T-helper 2 cell treated with Interferon-gamma antibody and Interleukin-4, amounts not matched to agents 5 μg/mL and 100 μg/mL, for 36 hours (primary cell): ENCODE measurements at regions not wholly inside any gene's neighbourhood (a gene's known extent, or its start where the extent isn't known, plus 50 kb on each side); places are given as distances from the start of the nearest gene placed in this dataset.
A peak's percentile ranks its signal among the peaks of the same experiment; 100 is the strongest.

Experiments
- DNase-seq: peaks from one replicate; pipeline ENCODE4 v3.0.0; 2021; ENCODE audit warnings: low spot score
- H3K27ac Mint-ChIP-seq: one replicate; pipeline ENCODE4 v1.8.0; 2021; ENCODE audit warnings: mild to moderate bottlenecking, mixed read lengths
- H3K27me3 Mint-ChIP-seq: one replicate; pipeline ENCODE4 v1.8.0; 2021; ENCODE audit warnings: low read depth, mixed read lengths
- H3K36me3 Mint-ChIP-seq: one replicate; pipeline ENCODE4 v1.8.0; 2021; ENCODE audit warnings: low read depth, mixed read lengths
- H3K4me1 Mint-ChIP-seq: one replicate; pipeline ENCODE4 v1.8.0; 2021; ENCODE audit warnings: low read depth, mixed read lengths
- H3K4me3 Mint-ChIP-seq: one replicate; pipeline ENCODE4 v1.8.0; 2022; ENCODE audit warnings: mild to moderate bottlenecking, moderate library complexity, mixed read lengths
- H3K9me3 Mint-ChIP-seq: one replicate; pipeline ENCODE4 v1.8.0; 2021; ENCODE audit warnings: mixed read lengths

DNA sequence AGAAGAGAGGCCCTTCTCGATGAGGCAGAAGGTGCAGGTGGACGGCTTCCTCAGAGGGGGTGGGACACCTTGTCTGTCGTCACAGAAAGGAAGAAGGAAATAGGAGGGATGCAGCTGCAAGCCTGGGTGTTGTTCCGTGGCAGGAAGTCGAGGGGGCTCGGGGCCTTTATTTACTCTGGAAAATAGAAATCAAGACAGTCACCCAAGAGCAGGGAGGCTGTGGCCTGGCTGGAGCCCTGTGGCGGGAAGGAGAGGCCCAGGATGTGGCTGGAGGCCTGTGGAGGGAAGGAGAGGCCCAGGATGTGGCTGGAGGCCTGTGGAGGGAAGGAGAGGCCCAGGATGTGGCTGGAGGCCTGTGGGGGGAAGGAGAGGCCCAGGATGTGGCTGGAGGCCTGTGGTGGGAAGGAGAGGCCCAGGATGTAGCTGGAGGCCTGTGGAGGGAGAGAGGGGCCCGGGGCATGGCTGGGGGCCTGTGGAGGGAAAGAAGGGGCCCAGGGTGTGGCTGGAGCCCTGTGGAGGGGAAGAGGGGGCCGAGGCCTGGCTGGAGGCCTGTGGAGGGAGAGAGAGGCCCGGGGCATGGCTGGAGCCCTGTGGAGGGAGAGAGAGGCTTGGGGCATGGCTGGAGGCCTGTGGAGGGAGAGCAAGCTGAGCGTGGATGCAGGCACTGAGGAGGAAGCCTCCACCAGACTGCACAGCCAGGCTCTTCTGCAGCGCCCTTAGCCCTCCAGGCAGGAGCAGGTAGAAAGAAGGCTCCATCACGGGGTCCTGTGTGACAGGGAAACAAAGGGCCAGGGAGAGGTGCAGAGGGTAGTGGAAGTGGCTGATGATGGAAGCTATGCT, 97.3 kb upstream of the SFMBT2 start:
- H3K4me3 Mint-ChIP-seq: peak overlapping the region; percentile 62
- peaks cover 3% of the 10 kb centered on the region for H3K27me3 Mint-ChIP-seq
- H3K36me3 Mint-ChIP-seq: peaks cover 45% of the 10 kb centered on the region
- peaks cover 50% of the 10 kb centered on the region for H3K4me1 Mint-ChIP-seq
- H3K27ac Mint-ChIP-seq: peak overlapping the region; percentile 91
- peak; percentile 50 for DNase-seq
- peaks cover 44% of the 10 kb centered on the region for H3K9me3 Mint-ChIP-seq

DNA sequence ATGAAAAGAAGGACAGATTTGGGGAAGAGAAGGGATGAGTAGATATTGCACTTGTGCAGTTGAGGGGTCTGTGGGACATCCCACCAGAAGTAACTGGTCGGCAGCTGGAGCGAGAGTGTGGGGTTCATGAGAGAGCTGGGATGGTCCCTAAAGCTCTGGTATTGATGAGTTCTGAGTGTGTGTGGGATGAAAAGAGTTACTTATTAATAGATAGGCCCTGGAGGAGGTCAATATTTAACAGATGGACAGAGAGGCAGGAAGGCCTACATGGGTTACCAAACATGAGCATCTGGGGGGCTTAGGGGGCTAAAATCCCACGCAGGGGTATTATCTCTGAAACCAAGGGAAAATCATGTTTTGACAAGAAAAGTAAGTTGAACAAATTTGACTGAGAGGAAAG, 95.7 kb upstream of the SFMBT2 start:
- peaks cover 44% of the 10 kb centered on the region for H3K36me3 Mint-ChIP-seq
- peaks cover 3% of the 10 kb centered on the region for H3K27me3 Mint-ChIP-seq
- H3K4me3 Mint-ChIP-seq: peak overlapping the region; percentile 40
- H3K4me1 Mint-ChIP-seq: peaks cover 45% of the 10 kb centered on the region
- DNase-seq: no peak
- peaks cover 41% of the 10 kb centered on the region for H3K9me3 Mint-ChIP-seq
- peak overlapping the region; percentile 34 for H3K27ac Mint-ChIP-seq

DNA sequence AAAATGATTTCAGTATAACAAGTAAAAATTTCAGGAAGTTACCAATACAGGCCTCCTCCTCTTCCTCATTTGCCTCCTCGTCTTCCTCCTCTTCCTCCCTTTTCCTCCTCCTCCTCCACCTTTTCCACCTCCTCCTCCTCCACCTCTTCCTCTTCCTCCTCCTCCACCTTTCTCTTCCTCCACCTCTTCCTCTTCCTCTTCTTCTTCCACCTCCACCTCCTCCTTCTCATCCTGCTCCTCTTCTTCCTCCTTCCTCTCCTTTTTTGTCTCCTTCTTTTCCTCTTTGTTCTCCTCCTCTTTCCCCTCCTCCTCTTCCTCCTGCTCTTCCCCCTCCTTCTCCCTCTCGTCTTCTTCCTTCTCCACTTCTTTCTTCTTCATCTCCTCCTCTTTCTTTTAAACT, 94.4 kb upstream of the SFMBT2 start:
- Mint-ChIP-seq H3K36me3 (peaks cover 35% of the 10 kb centered on the region), H3K4me1 (peaks cover 44% of the 10 kb centered on the region), H3K27ac (no peak overlapping the region), H3K4me3 (no peak overlapping the region), H3K9me3 (peaks cover 31% of the 10 kb centered on the region), H3K27me3 (peaks cover 3% of the 10 kb centered on the region)
- no peak for DNase-seq

DNA sequence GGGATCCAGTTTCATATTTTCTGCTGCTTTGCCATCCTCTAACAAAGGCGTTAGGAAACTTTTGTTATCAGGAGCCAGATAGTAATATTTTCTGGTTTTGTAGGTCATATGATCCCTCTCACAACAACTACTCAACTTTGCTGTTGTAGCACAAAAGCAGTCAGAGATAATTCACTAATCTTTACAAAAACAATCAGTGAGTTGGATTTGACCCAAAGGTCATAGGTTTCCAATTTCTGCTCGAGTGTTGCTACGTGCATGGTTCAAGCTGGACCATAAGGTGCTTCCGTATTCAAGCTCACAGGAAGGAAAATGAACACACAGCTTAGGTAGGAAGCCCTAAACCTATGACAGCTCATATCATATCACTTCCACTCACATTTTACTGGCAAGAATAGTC, 92.4 kb upstream of the SFMBT2 start:
- peaks cover 3% of the 10 kb centered on the region for H3K27me3 Mint-ChIP-seq
- no peak overlapping the region for H3K4me3 Mint-ChIP-seq
- no peak for DNase-seq
- H3K27ac Mint-ChIP-seq: no peak overlapping the region
- peaks cover 36% of the 10 kb centered on the region for H3K4me1 Mint-ChIP-seq
- peaks cover 19% of the 10 kb centered on the region for H3K36me3 Mint-ChIP-seq
- H3K9me3 Mint-ChIP-seq: peaks cover 15% of the 10 kb centered on the region

DNA sequence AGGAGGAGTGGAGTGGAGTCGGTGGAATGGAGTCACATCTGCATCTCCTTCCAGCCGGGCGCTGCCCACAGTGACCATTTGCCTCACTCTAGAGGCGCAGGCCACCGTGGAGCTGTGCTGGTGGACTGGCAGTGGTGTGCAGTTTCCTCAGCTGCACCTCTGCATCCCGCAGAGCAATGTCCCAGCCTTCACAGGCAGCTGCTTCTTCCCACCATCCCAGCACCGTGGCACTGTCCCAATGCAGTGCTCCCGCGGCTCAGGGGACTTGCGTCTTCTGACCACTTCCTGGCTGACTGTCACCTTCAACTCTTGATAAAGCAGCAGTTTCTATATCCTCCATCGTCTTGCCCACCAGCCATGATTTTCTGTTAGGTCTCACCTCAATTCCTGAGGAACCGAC, 90.3 kb upstream of the SFMBT2 start:
- Mint-ChIP-seq H3K4me1 (peaks cover 25% of the 10 kb centered on the region), H3K27me3 (peaks cover 3% of the 10 kb centered on the region), H3K4me3 (peak overlapping the region; percentile 22), H3K27ac (no peak overlapping the region), H3K36me3 (peaks cover 5% of the 10 kb centered on the region), H3K9me3 (peaks cover under 1% of the 10 kb centered on the region)
- no peak for DNase-seq

DNA sequence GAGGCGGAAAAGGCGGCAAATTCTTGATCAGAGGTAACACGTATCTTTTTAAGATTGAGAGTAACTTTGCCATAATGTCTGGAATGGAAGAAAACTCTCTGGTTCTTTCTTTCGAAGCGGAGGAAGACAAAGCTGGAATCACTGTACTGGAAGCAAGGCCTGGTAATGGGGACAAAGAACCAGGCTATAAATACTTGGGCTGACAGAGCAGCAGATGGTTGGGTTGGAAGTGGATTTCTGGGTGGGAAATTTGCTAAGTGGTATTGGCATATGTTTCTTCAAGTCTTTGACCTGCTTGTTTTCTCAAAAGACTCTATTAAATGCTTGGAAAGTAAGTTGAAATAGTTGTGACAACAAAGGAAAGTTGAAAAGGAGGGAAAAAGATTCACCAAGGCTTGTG, 87.3 kb upstream of the SFMBT2 start:
- Mint-ChIP-seq H3K27me3 (peaks cover 2% of the 10 kb centered on the region), H3K27ac (no peak overlapping the region), H3K4me1 (peaks cover 35% of the 10 kb centered on the region), H3K4me3 (no peak overlapping the region), H3K36me3 (peaks cover 2% of the 10 kb centered on the region), H3K9me3 (no peaks in the 10 kb centered on the region)
- no peak for DNase-seq

DNA sequence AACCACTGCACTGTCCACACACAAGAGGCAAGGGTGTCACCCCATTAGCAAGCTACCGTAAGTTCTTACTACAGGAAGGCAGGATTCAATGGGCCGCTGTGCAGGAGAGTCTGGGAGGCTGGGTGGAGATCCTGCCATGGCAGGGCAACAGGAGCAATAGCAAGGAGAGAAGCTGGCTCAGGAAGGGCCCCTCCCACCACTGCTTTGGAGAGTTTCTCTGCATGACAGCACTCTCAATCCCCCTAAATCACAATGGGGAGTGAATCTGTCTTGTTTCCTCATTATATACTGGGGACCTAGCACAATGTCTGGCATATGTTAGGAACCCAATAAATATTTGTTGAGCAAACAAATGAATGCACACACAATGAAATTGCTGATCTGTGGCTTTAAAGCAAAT, 83.2 kb upstream of the SFMBT2 start:
- Mint-ChIP-seq H3K27ac (no peak overlapping the region), H3K4me3 (no peak overlapping the region)

DNA sequence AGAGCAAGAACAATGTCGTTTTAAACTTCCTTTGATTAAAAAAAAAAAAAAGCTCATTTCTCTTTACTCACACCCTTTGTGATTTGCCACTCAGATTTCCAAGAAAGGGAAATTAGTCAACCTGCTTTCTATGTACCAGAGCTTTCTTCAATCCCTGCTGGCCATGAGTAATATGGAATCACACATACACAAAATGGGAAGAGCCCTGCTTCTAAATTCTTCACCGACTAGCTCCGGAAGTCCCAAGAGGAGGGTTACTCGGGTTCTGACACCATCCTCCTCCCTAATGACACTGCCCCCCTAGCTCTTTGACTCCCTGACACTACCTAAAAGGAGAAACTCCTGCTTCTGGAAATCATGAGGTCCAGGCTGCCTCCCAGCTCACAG, 81.8 kb upstream of the SFMBT2 start:
- Mint-ChIP-seq H3K4me1 (peaks cover 55% of the 10 kb centered on the region), H3K27me3 (peaks cover 2% of the 10 kb centered on the region), H3K9me3 (peaks cover 7% of the 10 kb centered on the region), H3K36me3 (peaks cover 10% of the 10 kb centered on the region), H3K4me3 (peak overlapping the region; percentile 56), H3K27ac (peak overlapping the region; percentile 67)
- DNase-seq: no peak

More for the DNA sequence above, 83.2 kb upstream of the SFMBT2 start:
- no peak for DNase-seq
- Mint-ChIP-seq H3K4me1 (peaks cover 49% of the 10 kb centered on the region), H3K27me3 (peaks cover 2% of the 10 kb centered on the region), H3K36me3 (peaks cover 10% of the 10 kb centered on the region), H3K9me3 (peaks cover 7% of the 10 kb centered on the region)

DNA sequence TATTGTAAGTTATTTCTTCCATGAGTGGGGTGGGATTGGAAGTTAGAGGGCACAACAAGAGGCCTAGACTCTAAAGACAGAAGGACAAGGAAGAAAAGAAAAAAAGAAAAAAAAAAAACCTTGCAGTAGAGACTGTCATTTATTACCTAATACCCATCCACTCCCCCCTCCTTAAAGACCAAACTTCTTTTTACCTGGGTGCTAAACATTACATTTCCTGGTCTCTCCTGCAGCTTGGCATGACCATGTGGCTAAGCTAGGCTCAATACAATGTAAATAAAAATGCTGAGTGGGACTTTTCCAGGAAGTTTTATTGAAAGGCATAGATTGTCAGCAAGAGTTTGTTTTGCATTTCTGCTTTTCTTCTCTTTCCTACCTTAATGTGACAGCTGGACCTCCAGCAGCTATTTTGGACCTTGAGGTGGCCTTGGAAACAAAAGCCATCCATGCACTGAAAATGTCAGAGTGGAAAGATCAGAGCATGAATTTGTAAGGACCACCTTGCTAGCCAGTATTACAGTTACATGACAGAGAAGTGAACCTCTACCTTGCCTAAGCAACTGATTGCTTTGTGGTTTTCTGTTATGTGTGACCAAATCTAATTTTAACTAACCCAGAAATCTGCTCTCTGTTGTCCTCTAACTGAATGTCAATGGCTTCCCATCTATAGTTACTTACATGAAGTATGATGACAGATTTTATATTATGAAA, 81.3 kb upstream of the SFMBT2 start:
- Mint-ChIP-seq H3K4me1 (peaks cover 57% of the 10 kb centered on the region), H3K27ac (peak overlapping the region; percentile 67), H3K4me3 (peak overlapping the region; percentile 56), H3K27me3 (peaks cover 4% of the 10 kb centered on the region), H3K9me3 (peaks cover 13% of the 10 kb centered on the region), H3K36me3 (peaks cover 15% of the 10 kb centered on the region)
- no peak for DNase-seq

DNA sequence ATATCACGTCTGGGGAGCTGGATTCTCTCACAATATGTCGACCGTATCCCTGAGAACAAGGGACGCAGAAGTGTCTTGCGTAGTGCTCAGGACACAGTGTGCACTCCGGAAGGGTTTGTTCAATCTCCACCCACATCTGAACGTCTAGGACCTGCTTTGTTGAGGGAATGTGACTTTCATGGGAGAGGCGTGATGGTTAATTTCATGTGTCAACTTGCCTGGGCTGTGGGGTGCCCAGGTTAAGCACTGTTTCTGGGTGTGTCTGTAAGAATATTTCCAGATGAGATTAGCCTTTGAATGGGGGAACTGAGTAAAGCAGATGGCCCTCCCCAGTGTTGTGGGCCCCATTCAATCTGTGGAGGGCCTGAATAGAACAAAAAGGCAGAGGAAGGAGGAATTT, 80.4 kb upstream of the SFMBT2 start:
- peak overlapping the region; percentile 46 for H3K27ac Mint-ChIP-seq
- H3K4me3 Mint-ChIP-seq: peak overlapping the region; percentile 25
- peaks cover 4% of the 10 kb centered on the region for H3K27me3 Mint-ChIP-seq
- H3K4me1 Mint-ChIP-seq: peaks cover 60% of the 10 kb centered on the region
- peaks cover 16% of the 10 kb centered on the region for H3K36me3 Mint-ChIP-seq
- no peak for DNase-seq
- peaks cover 16% of the 10 kb centered on the region for H3K9me3 Mint-ChIP-seq

DNA sequence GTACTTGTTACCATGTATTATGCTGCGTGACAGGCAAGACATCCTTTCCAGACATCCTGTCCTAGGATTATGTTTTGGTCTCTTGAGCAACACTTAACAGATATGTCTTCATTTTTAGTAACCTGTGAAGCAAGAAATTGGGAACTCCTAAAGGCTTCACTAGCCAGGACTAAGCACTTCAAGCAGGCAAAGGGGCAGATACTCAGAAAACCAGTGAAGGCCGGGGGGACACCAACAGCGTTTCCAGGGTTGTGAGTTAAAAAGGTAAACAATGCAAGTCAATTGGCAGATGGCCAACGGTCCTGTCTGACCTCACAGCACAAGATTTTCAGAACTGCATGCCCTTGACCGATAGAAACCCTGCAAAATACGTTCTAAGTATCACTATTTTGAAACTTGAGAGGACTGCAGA, 77.6 kb upstream of the SFMBT2 start:
- H3K27ac Mint-ChIP-seq: no peak overlapping the region
- peaks cover 21% of the 10 kb centered on the region for H3K36me3 Mint-ChIP-seq
- no peak overlapping the region for H3K4me3 Mint-ChIP-seq
- H3K4me1 Mint-ChIP-seq: peaks cover 64% of the 10 kb centered on the region
- H3K9me3 Mint-ChIP-seq: peaks cover 16% of the 10 kb centered on the region
- DNase-seq: no peak
- peaks cover 3% of the 10 kb centered on the region for H3K27me3 Mint-ChIP-seq

DNA sequence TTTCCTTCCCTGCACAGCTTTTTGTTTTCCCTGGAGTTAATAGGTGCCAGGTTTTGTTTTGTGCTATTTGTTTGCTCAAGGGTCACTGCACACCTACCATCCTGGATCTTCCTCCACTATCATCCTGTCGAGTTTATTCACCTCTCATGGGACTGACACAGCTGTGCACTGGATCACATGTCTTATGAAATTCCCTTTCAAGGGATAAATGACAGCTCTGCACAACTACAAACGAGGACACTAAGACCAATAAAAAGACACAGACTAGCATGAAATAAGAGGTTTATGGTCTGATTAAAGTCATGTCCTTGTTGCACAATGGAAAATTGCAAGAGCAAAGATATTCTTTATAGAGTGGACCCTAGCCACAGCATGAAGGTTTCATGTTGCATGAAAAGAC, 76.7 kb upstream of the SFMBT2 start:
- no peak for DNase-seq
- peaks cover 63% of the 10 kb centered on the region for H3K4me1 Mint-ChIP-seq
- H3K4me3 Mint-ChIP-seq: no peak overlapping the region
- no peak overlapping the region for H3K27ac Mint-ChIP-seq
- H3K9me3 Mint-ChIP-seq: peaks cover 16% of the 10 kb centered on the region
- peaks cover 3% of the 10 kb centered on the region for H3K27me3 Mint-ChIP-seq
- H3K36me3 Mint-ChIP-seq: peaks cover 24% of the 10 kb centered on the region

DNA sequence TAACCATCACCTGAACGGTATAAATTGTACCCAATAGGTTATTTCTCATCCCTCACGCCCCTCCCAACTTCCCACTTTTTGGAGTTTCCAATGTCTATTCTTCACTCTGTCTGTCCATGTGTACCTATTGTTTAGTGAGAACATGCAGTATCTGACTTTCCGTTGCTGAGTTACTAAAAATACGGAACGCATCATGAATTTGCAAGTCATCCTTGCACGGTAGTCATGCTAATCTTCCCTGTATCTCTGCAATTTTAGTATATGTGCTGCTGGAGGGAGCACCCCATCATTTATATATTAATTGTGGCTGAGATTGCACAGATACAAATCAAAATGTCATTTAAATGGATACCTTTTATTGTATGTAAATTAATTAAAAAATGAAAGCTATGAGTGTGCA, 75.7 kb upstream of the SFMBT2 start:
- Mint-ChIP-seq H3K9me3 (peaks cover 16% of the 10 kb centered on the region), H3K4me1 (peaks cover 60% of the 10 kb centered on the region)

DNA sequence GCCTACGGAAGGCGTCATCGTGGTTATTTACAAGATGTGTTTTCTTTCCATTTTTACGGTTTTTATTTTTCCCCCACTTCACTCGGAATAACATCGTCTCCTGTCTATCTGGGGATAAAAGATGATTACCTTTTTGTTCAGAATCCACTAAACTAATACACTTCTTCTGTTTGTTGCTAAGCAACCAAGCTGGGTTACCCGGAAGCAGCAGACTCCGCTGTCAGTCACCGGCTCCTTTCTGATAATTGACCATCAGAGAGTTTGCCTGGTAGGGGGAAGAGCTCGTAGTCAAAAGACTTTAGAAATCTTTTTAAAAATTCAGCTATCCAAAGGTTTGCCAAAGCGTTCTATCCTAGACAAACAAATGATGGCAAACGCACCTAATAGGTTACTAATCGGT, 75.0 kb upstream of the SFMBT2 start:
- Mint-ChIP-seq H3K4me3 (peak overlapping the region; percentile 50), H3K27me3 (peaks cover 3% of the 10 kb centered on the region), H3K27ac (peak overlapping the region; percentile 86)

More for the DNA sequence above, 75.7 kb upstream of the SFMBT2 start:
- DNase-seq: no peak
- Mint-ChIP-seq H3K27ac (peak overlapping the region; percentile 47), H3K27me3 (peaks cover 3% of the 10 kb centered on the region), H3K4me3 (peak overlapping the region; percentile 45), H3K36me3 (peaks cover 24% of the 10 kb centered on the region)

More for the DNA sequence above, 75.0 kb upstream of the SFMBT2 start:
- Mint-ChIP-seq H3K4me1 (peaks cover 62% of the 10 kb centered on the region), H3K9me3 (peaks cover 13% of the 10 kb centered on the region), H3K36me3 (peaks cover 19% of the 10 kb centered on the region)
- DNase-seq: no peak
